Motor neuron (in vitro differentiated cells): ENCODE measurements at regions not wholly inside any gene's neighbourhood (a gene's known extent, or its start where the extent isn't known, plus 50 kb on each side); places are given as distances from the start of the nearest gene placed in this dataset.

Experiments used
- ATAC-seq, 8 experiments: fragments of 200-7000 bp; cut with Tn5 transposase; replicated peaks in 6 of 8; 2 replicates each; pipeline ENCODE4 v1.8.0; 2021; ENCODE audit warnings: mild to moderate bottlenecking in 8 of 8, moderate library complexity in 8 of 8
- H3K27ac ChIP-seq, 2 donors: fragments of 250-450 bp; sonication (Bioruptor Pico); 2 replicates each; pipeline ENCODE4 v1.9.0; 2021; ENCODE audit warnings: antibody characterized with exemption in 2 of 2, mild to moderate bottlenecking in 2 of 2, moderate library complexity in 1 of 2
- H3K4me1 ChIP-seq, 2 donors: fragments of 250-450 bp; sonication (Bioruptor Pico); replicated peaks in 1 of 2; 2 replicates each; pipeline ENCODE4 v1.6.1; 2021; ENCODE audit warnings: antibody characterized with exemption in 2 of 2, mild to moderate bottlenecking in 2 of 2, moderate library complexity in 1 of 2
- H3K4me3 ChIP-seq, 5 donors: fragments of 250-450 bp; sonication (Bioruptor Pico); 2 replicates each; pipeline ENCODE4 v1.9.0; 2021; ENCODE audit warnings: antibody characterized with exemption in 5 of 5, mild to moderate bottlenecking in 5 of 5, moderate library complexity in 4 of 5
- WGBS, 10 experiments: fragments of 450-650 bp; shearing (Covaris generic); methylation state at CpG; one replicate each; pipeline ENCODE4 v1.0.0; 2022; 5-methylcytosine and 5-hydroxymethylcytosine counted together
- in situ Hi-C, 9 experiments: fragments of 400-800 bp; cut with MboI; loops; one replicate each; pipeline ENCODE4 v1.15.0; 2021; ENCODE audit warnings: low sequenced_read_pairs in 9 of 9, low pct_unique_long_range_greater_than_20kb in 2 of 9; ENCODE audit not compliant: unreplicated experiment in 9 of 9

GRCh38 chr2:147211484-147211883, 633.3 kb upstream of the ACVR2A start:
- in situ Hi-C loops = no loop called here
- Histone ChIP-seq H3K4me3 (no peak overlapping the region), H3K4me1 (peaks cover 3 to 9% of the 10 kb centered on the region in 2 donors), H3K27ac (no peak overlapping the region)
- no peak for ATAC-seq

- no peak for ATAC-seq
- H3K27ac ChIP-seq = no peak overlapping the region
- in situ Hi-C loops = no loop called here
- peaks cover 0 to 3% of the 10 kb centered on the region in 2 donors for H3K4me1 ChIP-seq
- H3K4me3 ChIP-seq = no peak overlapping the region
Measured at GRCh38 chr2:147204102-147204501, 640.7 kb upstream of the ACVR2A start.

GRCh38 chr2:147198651-147199171, 646.1 kb upstream of the ACVR2A start:
- in situ Hi-C loops = no loop called here
- Histone ChIP-seq H3K4me3 (no peak overlapping the region), H3K4me1 (peaks cover 4 to 21% of the 10 kb centered on the region in 2 donors), H3K27ac (no peak overlapping the region)
- peak in 5 of 8 experiments; percentile 58 to 88 (median 74) for ATAC-seq
- 14 to 60% (median 32%) methylated on average over 1 to 4 of the region's 5 CpGs; no CpG with 5 or more reads in 1 of the 10 experiments for WGBS, 10 experiments

- in situ Hi-C loops = no loop called here
- no peak overlapping the region for H3K4me3 ChIP-seq
- WGBS, 10 experiments = 35 to 90% (median 70%) methylated on average over 3 to 8 of the region's 8 CpGs
- H3K4me1 ChIP-seq = peaks cover 4 to 21% of the 10 kb centered on the region in 2 donors
- ATAC-seq = peak in 3 of 8 experiments; percentile 40 to 55 (median 48)
- H3K27ac ChIP-seq = no peak overlapping the region
Measured at GRCh38 chr2:147197754-147198483, 646.9 kb upstream of the ACVR2A start.

- in situ Hi-C loops = no loop called here
- ATAC-seq = no peak
- Histone ChIP-seq H3K4me3 (no peak overlapping the region), H3K4me1 (no peaks in the 10 kb centered on the region), H3K27ac (no peak overlapping the region)
- WGBS, 10 experiments = 39 to 100% (median 86%) methylated on average over 1 to 4 of the region's 4 CpGs; no CpG with 5 or more reads in 4 of the 10 experiments
Measured at GRCh38 chr2:147182260-147182659, 662.6 kb upstream of the ACVR2A start.

GRCh38 chr2:147181351-147182029, 663.3 kb upstream of the ACVR2A start:
- in situ Hi-C loops = no loop called here
- no peak overlapping the region for H3K27ac ChIP-seq
- 0 to 100% (median 80%) methylated on average over 1 to 2 of the region's 2 CpGs for WGBS, 10 experiments
- H3K4me1 ChIP-seq = no peaks in the 10 kb centered on the region
- no peak overlapping the region for H3K4me3 ChIP-seq
- peak in 2 of 8 experiments; percentile 30 to 34 for ATAC-seq

GRCh38 chr2:147177071-147177857, 667.6 kb upstream of the ACVR2A start:
- 0 to 100% (median 60%) methylated on average over 1 of the region's 1 CpG; no CpG with 5 or more reads in 3 of the 10 experiments for WGBS, 10 experiments
- Histone ChIP-seq H3K4me3 (no peak overlapping the region), H3K4me1 (no peaks in the 10 kb centered on the region), H3K27ac (no peak overlapping the region)
- in situ Hi-C loops = no loop called here
- ATAC-seq = peak in 2 of 8 experiments; percentile 73 to 76

- ATAC-seq = no peak
- H3K4me3 ChIP-seq = no peak overlapping the region
- 0 to 100% (median 40%) methylated on average over 1 to 2 of the region's 2 CpGs; no CpG with 5 or more reads in 3 of the 10 experiments for WGBS, 10 experiments
- in situ Hi-C loops = no loop called here
- no peak overlapping the region for H3K27ac ChIP-seq
- H3K4me1 ChIP-seq = no peaks in the 10 kb centered on the region
Measured at GRCh38 chr2:147174824-147175254, 670.0 kb upstream of the ACVR2A start.

GRCh38 chr2:147173798-147174197, 671.0 kb upstream of the ACVR2A start:
- in situ Hi-C loops = no loop called here
- Histone ChIP-seq H3K4me3 (no peak overlapping the region), H3K4me1 (no peaks in the 10 kb centered on the region), H3K27ac (no peak overlapping the region)
- no peak for ATAC-seq
- WGBS, 10 experiments = 33 to 100% (median 96%) methylated on average over 1 to 2 of the region's 2 CpGs; no CpG with 5 or more reads in 3 of the 10 experiments

- H3K27ac ChIP-seq = no peak overlapping the region
- no peak overlapping the region for H3K4me3 ChIP-seq
- WGBS, 10 experiments = 0 to 89% (median 63%) methylated on average over 1 of the region's 1 CpG; no CpG with 5 or more reads in 5 of the 10 experiments
- peak in 1 of 8 experiments; percentile 79 for ATAC-seq
- no peaks in the 10 kb centered on the region for H3K4me1 ChIP-seq
- in situ Hi-C loops = no loop called here
Measured at GRCh38 chr2:147173189-147173581, 671.6 kb upstream of the ACVR2A start.

- WGBS, 10 experiments = 46 to 97% (median 83%) methylated on average over 2 to 8 of the region's 9 CpGs; no CpG with 5 or more reads in 1 of the 10 experiments
- peak in 1 of 8 experiments; percentile 26 for ATAC-seq
Measured at GRCh38 chr2:147172493-147173188, 672.2 kb upstream of the ACVR2A start.

GRCh38 chr2:147171941-147172340, 672.9 kb upstream of the ACVR2A start:
- Histone ChIP-seq H3K27ac (no peak overlapping the region), H3K4me1 (no peaks in the 10 kb centered on the region), H3K4me3 (no peak overlapping the region)
- 11 to 100% (median 77%) methylated on average over 1 to 3 of the region's 3 CpGs; no CpG with 5 or more reads in 2 of the 10 experiments for WGBS, 10 experiments
- in situ Hi-C loops = no loop called here
- no peak for ATAC-seq

More at GRCh38 chr2:147172493-147173188, 672.2 kb upstream of the ACVR2A start:
- H3K27ac ChIP-seq = no peak overlapping the region
- in situ Hi-C loops = no loop called here
- H3K4me3 ChIP-seq = no peak overlapping the region
- H3K4me1 ChIP-seq = no peaks in the 10 kb centered on the region
